IPS-18a (cell line): ENCODE measurements at regions not wholly inside any gene's neighbourhood (a gene's known extent, or its start where the extent isn't known, plus 50 kb on each side); places are given as distances from the start of the nearest gene placed in this dataset.

Source experiments
- H3K27ac ChIP-seq: one replicate; pipeline ENCODE4 v1.5.1; 2013; ENCODE audit warnings: low read length
- H3K27me3 ChIP-seq: one replicate; pipeline ENCODE4 v1.6.1; 2013; ENCODE audit warnings: mild to moderate bottlenecking, low read length; ENCODE audit not compliant: control insufficient read depth, insufficient read depth
- H3K36me3 ChIP-seq: one replicate; pipeline ENCODE4 v1.6.1; 2013; ENCODE audit warnings: low read depth, low read length; ENCODE audit not compliant: control insufficient read depth
- H3K4me1 ChIP-seq: one replicate; pipeline ENCODE4 v1.6.1; 2013; ENCODE audit warnings: low read depth, low read length; ENCODE audit not compliant: control insufficient read depth
- H3K4me3 ChIP-seq: one replicate; pipeline ENCODE4 v1.5.1; 2013; ENCODE audit warnings: low read length
- H3K9ac ChIP-seq: one replicate; pipeline ENCODE4 v1.6.1; 2013; ENCODE audit warnings: mild to moderate bottlenecking, low read length, moderate library complexity
- H3K9me3 ChIP-seq: one replicate; pipeline ENCODE4 v1.6.1; 2013; ENCODE audit warnings: low read depth, low read length; ENCODE audit not compliant: control insufficient read depth

DNA sequence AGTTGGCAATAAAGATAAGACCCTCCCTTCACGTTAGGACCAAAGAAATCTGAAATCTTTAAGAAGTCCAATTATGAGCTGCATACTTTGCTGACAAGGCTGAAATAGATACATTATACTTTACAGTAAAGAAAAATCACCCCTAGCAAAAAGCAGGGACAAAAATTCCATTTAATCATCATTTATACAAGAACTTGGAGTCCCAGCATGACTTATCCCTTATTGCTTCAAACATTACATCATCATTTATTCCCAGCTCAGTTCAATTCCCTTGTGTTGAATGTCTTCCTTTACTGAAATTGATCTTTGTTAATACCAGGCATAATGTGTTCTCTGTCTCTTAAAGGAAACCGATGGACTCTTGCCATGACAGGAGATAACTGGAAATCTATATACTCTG is 449.6 kb upstream of the CCDC196 start:
- Histone ChIP-seq H3K9ac (no peak overlapping the region), H3K27me3 (no peaks in the 10 kb centered on the region), H3K4me3 (no peak overlapping the region), H3K27ac (no peak overlapping the region), H3K36me3 (no peaks in the 10 kb centered on the region), H3K4me1 (peaks cover 4% of the 10 kb centered on the region), H3K9me3 (peaks cover 9% of the 10 kb centered on the region)

DNA sequence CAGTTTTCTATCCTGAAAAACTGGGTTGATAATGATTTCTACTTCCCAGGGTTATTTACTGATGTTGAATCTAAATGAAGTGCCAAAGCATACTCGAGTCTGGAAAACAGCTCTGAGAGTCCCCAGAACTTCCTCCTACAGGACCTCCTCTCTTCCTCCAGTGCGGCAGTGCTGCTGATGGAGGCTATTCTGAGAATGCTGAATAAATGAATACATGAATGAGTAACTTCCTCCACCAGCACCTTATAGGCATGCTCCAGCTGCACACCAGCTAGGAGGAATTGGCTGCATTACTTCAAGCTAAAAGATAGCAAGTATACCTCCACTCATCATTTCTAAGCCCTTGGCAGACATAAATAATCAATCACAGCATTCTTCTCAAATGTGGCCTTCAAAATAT is 448.8 kb upstream of the CCDC196 start:
- H3K27me3 ChIP-seq: no peaks in the 10 kb centered on the region
- H3K4me1 ChIP-seq: peaks cover 5% of the 10 kb centered on the region
- no peak overlapping the region for H3K4me3 ChIP-seq
- H3K9me3 ChIP-seq: peaks cover 7% of the 10 kb centered on the region
- no peak overlapping the region for H3K9ac ChIP-seq
- no peaks in the 10 kb centered on the region for H3K36me3 ChIP-seq
- no peak overlapping the region for H3K27ac ChIP-seq

GRCh38 chr14:66038212-66038611 is 448.0 kb upstream of the CCDC196 start:
- Histone ChIP-seq H3K9me3 (peaks cover 2% of the 10 kb centered on the region), H3K9ac (no peak overlapping the region), H3K4me1 (peaks cover 5% of the 10 kb centered on the region), H3K27ac (no peak overlapping the region), H3K36me3 (no peaks in the 10 kb centered on the region), H3K4me3 (no peak overlapping the region), H3K27me3 (no peaks in the 10 kb centered on the region)

- no peaks in the 10 kb centered on the region for H3K9me3 ChIP-seq
- H3K27ac ChIP-seq: no peak overlapping the region
- no peaks in the 10 kb centered on the region for H3K27me3 ChIP-seq
- H3K36me3 ChIP-seq: no peaks in the 10 kb centered on the region
- peaks cover 5% of the 10 kb centered on the region for H3K4me1 ChIP-seq
- H3K9ac ChIP-seq: no peak overlapping the region
- H3K4me3 ChIP-seq: no peak overlapping the region
These were observed 447.6 kb upstream of the CCDC196 start for GRCh38 chr14:66038618-66039017.

DNA sequence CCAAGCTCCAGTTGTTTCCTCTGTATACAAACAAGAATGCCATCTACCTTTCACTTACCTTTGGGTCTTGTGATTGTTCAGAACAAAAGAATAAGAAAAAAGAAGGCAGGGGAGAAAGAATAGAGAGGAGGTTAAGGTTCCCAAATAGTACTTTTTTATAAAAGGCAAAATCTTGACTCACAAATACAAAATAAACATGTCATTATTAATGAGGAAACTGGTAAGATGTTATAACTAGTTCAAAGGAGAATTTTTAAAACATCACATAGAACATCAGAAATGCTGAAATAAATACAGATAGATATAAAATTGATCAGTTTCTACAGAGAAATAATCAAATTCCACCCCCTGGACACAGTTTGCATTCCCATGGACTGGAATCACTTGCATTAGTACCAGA is 446.7 kb upstream of the CCDC196 start:
- Histone ChIP-seq H3K27ac (no peak overlapping the region), H3K27me3 (no peaks in the 10 kb centered on the region), H3K4me1 (peaks cover 5% of the 10 kb centered on the region), H3K4me3 (no peak overlapping the region), H3K9me3 (no peaks in the 10 kb centered on the region), H3K9ac (no peak overlapping the region), H3K36me3 (no peaks in the 10 kb centered on the region)

DNA sequence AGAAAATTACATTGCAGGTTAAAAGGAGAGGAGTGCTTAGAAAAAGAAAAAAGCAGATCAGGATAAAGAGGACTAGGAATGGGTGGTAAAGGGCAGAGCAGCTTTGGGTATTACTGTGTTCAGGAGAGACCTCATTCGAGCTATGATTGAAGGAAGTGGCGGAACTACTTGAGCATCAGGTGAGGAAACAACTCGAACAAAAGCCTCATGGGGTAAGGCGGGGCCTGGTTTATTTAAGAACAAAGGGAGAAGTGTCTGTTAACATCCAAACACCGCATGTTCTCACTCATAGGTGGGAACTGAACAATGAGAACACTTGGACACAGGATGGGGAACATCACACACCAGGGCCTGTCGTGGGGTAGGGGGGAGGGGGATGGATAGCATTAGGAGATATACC is 444.6 kb upstream of the CCDC196 start:
- Histone ChIP-seq H3K27ac (no peak overlapping the region), H3K4me3 (no peak overlapping the region), H3K9ac (no peak overlapping the region), H3K27me3 (no peaks in the 10 kb centered on the region), H3K36me3 (no peaks in the 10 kb centered on the region), H3K4me1 (peaks cover 5% of the 10 kb centered on the region), H3K9me3 (no peaks in the 10 kb centered on the region)

DNA sequence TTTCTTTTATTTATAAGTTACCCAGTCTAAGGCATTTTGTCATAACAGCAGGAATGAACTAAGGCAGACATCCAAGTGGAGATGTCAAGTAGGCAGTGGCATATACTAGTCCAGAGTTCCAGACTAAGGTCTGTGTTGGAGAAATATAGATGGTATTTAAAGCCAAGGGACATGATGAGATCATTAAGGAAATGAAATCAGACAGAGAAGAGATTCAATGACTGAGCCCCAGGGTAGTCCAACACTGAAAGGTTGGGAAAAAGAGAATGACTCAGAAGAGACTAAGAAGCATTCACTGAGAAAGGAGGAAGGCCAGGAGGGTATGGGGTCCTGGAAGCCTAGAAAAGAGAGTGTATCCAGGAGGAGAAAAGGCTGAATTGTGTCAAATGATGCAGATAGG is 442.2 kb upstream of the CCDC196 start:
- no peak overlapping the region for H3K9ac ChIP-seq
- no peak overlapping the region for H3K4me3 ChIP-seq
- no peak overlapping the region for H3K27ac ChIP-seq
- H3K4me1 ChIP-seq: peaks cover 5% of the 10 kb centered on the region
- H3K27me3 ChIP-seq: no peaks in the 10 kb centered on the region
- H3K9me3 ChIP-seq: no peaks in the 10 kb centered on the region
- no peaks in the 10 kb centered on the region for H3K36me3 ChIP-seq

GRCh38 chr14:66045572-66046021 is 440.6 kb upstream of the CCDC196 start:
- Histone ChIP-seq H3K9me3 (no peaks in the 10 kb centered on the region), H3K27me3 (no peaks in the 10 kb centered on the region), H3K4me3 (no peak overlapping the region)

GRCh38 chr14:66046035-66046434 is 440.1 kb upstream of the CCDC196 start:
- H3K4me3 ChIP-seq: no peak overlapping the region
- H3K27ac ChIP-seq: no peak overlapping the region
- H3K36me3 ChIP-seq: no peaks in the 10 kb centered on the region
- H3K27me3 ChIP-seq: no peaks in the 10 kb centered on the region
- H3K9me3 ChIP-seq: no peaks in the 10 kb centered on the region
- H3K9ac ChIP-seq: no peak overlapping the region
- H3K4me1 ChIP-seq: peaks cover 5% of the 10 kb centered on the region

More at GRCh38 chr14:66045572-66046021, 440.6 kb upstream of the CCDC196 start:
- Histone ChIP-seq H3K36me3 (no peaks in the 10 kb centered on the region), H3K4me1 (peaks cover 5% of the 10 kb centered on the region), H3K9ac (no peak overlapping the region), H3K27ac (no peak overlapping the region)

- H3K27ac ChIP-seq: no peak overlapping the region
These were observed 439.6 kb upstream of the CCDC196 start for GRCh38 chr14:66046591-66046990.

GRCh38 chr14:66056268-66056907 is 429.8 kb upstream of the CCDC196 start:
- no peaks in the 10 kb centered on the region for H3K4me1 ChIP-seq
- H3K36me3 ChIP-seq: no peaks in the 10 kb centered on the region
- H3K4me3 ChIP-seq: no peak overlapping the region
- no peaks in the 10 kb centered on the region for H3K27me3 ChIP-seq
- no peak overlapping the region for H3K27ac ChIP-seq
- H3K9ac ChIP-seq: no peak overlapping the region
- peaks cover 6% of the 10 kb centered on the region for H3K9me3 ChIP-seq

More at GRCh38 chr14:66046591-66046990, 439.6 kb upstream of the CCDC196 start:
- H3K4me1 ChIP-seq: peaks cover under 1% of the 10 kb centered on the region
- no peak overlapping the region for H3K9ac ChIP-seq
- no peaks in the 10 kb centered on the region for H3K36me3 ChIP-seq
- no peak overlapping the region for H3K4me3 ChIP-seq
- H3K9me3 ChIP-seq: no peaks in the 10 kb centered on the region
- no peaks in the 10 kb centered on the region for H3K27me3 ChIP-seq

- no peak overlapping the region for H3K9ac ChIP-seq
- peaks cover 6% of the 10 kb centered on the region for H3K9me3 ChIP-seq
- no peak overlapping the region for H3K27ac ChIP-seq
- no peaks in the 10 kb centered on the region for H3K36me3 ChIP-seq
- H3K4me1 ChIP-seq: no peaks in the 10 kb centered on the region
- no peaks in the 10 kb centered on the region for H3K27me3 ChIP-seq
- no peak overlapping the region for H3K4me3 ChIP-seq
These were observed 429.1 kb upstream of the CCDC196 start for GRCh38 chr14:66056926-66057552.
